HepG2 (cell line): ENCODE measurements at regions not wholly inside any gene's neighbourhood (a gene's known extent, or its start where the extent isn't known, plus 50 kb on each side); places are given as distances from the start of the nearest gene placed in this dataset.

ENCODE experiments used
- ATAC-seq: fragments of 200-7000 bp; cut with Tn5 transposase; 3 replicates; pipeline ENCODE4 v1.9.1; 2020; ENCODE audit warnings: mild to moderate bottlenecking, moderate library complexity
- BruUV-seq: library from RNA; stranded (reverse); fragments of 400-500 nt; replicated peaks from 2 replicates; lab custom pipeline; 2021; lab: Mats Ljungman, UMichigan
- CTCF ChIA-PET: fragments of 300-600 bp; formaldehyde crosslinking; extraction: SDS; loops from one replicate; lab custom pipeline; 2021; ENCODE audit warnings: low total read pairs, inconsistent platforms, low intra/inter-chr PET ratio; lab: Yijun Ruan, JAX
- POLR2A ChIA-PET: fragments of 350-600 bp; sonication (Branson Sonifier 250); formaldehyde crosslinking; loops from one replicate; lab custom pipeline; 2020; ENCODE audit warnings: antibody characterized with exemption, inconsistent platforms; lab: Yijun Ruan, JAX
- DNase-seq: peaks from one replicate; pipeline ENCODE4 v3.0.0-alpha.2; 2015; ENCODE audit warnings: low spot score
- FAIRE-seq: peaks from 3 replicates; lab custom pipeline; 2011; peaks lifted over from hg19 to GRCh38; lab: Jason Lieb, UNC
- H2AFZ ChIP-seq: one replicate; pipeline ENCODE4 v1.6.1; 2011; ENCODE audit warnings: low read length, inconsistent platforms
- H3K27ac ChIP-seq: fragments of 300-600 bp; 3 replicates; pipeline ENCODE4 v1.8.0; 2011; ENCODE audit warnings: mixed run types, mild to moderate bottlenecking, mixed read lengths, low read length, inconsistent platforms; ENCODE audit not compliant: insufficient read depth; ENCODE audit errors: extremely low read length
- H3K27me3 ChIP-seq, 2 experiments: fragments of 200-600 bp in 1 of 2; 2 replicates in 1 of 2; 3 replicates in 1 of 2; pipeline versions ENCODE4 v1.6.0 to v1.8.0; 2011; ENCODE audit warnings: low read length in 2 of 2, mild to moderate bottlenecking in 2 of 2, moderate library complexity in 2 of 2, inconsistent platforms in 1 of 2; ENCODE audit not compliant: insufficient read depth in 2 of 2, control insufficient read depth in 1 of 2
- H3K36me3 ChIP-seq, 2 experiments: fragments of 200-600 bp in 1 of 2; replicated peaks in 1 of 2; 2 replicates in 1 of 2; 3 replicates in 1 of 2; pipeline versions ENCODE4 v1.5.1 to v1.8.0; 2011; ENCODE audit warnings: low read length in 2 of 2, inconsistent platforms in 1 of 2; ENCODE audit not compliant: insufficient read depth in 2 of 2, control insufficient read depth in 1 of 2
- H3K4me1 ChIP-seq: 2 replicates; pipeline ENCODE4 v1.5.1; 2012; ENCODE audit warnings: low read length, inconsistent platforms; ENCODE audit not compliant: insufficient read depth
- H3K4me2 ChIP-seq: 2 replicates; pipeline ENCODE4 v1.6.0; 2011; ENCODE audit warnings: low read depth, low read length, inconsistent platforms
- H3K4me3 ChIP-seq, 3 experiments: fragments of 200-600 bp in 1 of 3; sonication (generic), shearing (Covaris generic) in 1 of 3; replicated peaks in 1 of 3; 2 replicates each; pipeline ENCODE4 v1.5.1; 2011 to 2016; ENCODE audit warnings: low read length in 3 of 3, inconsistent platforms in 2 of 3, low read depth in 2 of 3, mild to moderate bottlenecking in 2 of 3, control low read depth in 1 of 3, mixed read lengths in 1 of 3; ENCODE audit not compliant: insufficient read depth in 1 of 3
- H3K79me2 ChIP-seq: one replicate; pipeline ENCODE4 v1.6.1; 2011; ENCODE audit warnings: low read length, inconsistent platforms; ENCODE audit not compliant: insufficient read depth
- H3K9ac ChIP-seq: 2 replicates; pipeline ENCODE4 v1.6.0; 2011; ENCODE audit warnings: mild to moderate bottlenecking, low read depth, low read length, inconsistent platforms; ENCODE audit not compliant: insufficient read depth
- H3K9me3 ChIP-seq: 2 replicates; pipeline ENCODE4 v1.5.1; 2012; ENCODE audit warnings: mild to moderate bottlenecking, low read length
- H4K20me1 ChIP-seq: 2 replicates; pipeline ENCODE4 v1.6.0; 2011; ENCODE audit warnings: inconsistent platforms, mild to moderate bottlenecking, low read length, moderate library complexity; ENCODE audit not compliant: insufficient read depth
- ARID5B ChIP-seq: IDR thresholded peaks from 2 replicates; pipeline ENCODE4 v1.4.0; 2020; ENCODE audit warnings: mild to moderate bottlenecking, missing genetic modification reagents
- CREM ChIP-seq, 2 experiments: sonication (generic) in 1 of 2; formaldehyde crosslinking in 1 of 2; IDR thresholded peaks; 2 replicates each; pipeline versions ENCODE4 v1.4.0 to v1.6.1; 2016 to 2020; ENCODE audit warnings: antibody characterized with exemption in 1 of 2, mild to moderate bottlenecking in 1 of 2, missing genetic modification reagents in 1 of 2
- EP300 ChIP-seq, 3 experiments: sonication (generic) in 1 of 3; formaldehyde crosslinking in 1 of 3; IDR thresholded peaks; 2 replicates each; pipeline versions ENCODE4 v1.5.1 to v1.6.1; 2011 to 2020; ENCODE audit warnings: low read depth in 2 of 3, low read length in 2 of 3, borderline replicate concordance in 1 of 3, improper control_type of control experiment in 1 of 3, mild to moderate bottlenecking in 1 of 3, missing genetic modification reagents in 1 of 3, moderate library complexity in 1 of 3
- HDAC6 ChIP-seq: fragments of 200-600 bp; sonication (generic); IDR thresholded peaks from 2 replicates; pipeline ENCODE4 v1.7.0; 2017; ENCODE audit warnings: mild to moderate bottlenecking, antibody characterized with exemption, low read length, low read depth
- NCOA2 ChIP-seq: sonication (generic); formaldehyde crosslinking; IDR thresholded peaks from 2 replicates; pipeline ENCODE4 v1.8.0; 2022; ENCODE audit warnings: inconsistent platforms
- NR2F6 ChIP-seq, 2 experiments: IDR thresholded peaks; 2 replicates each; pipeline ENCODE4 v1.6.1; 2016; ENCODE audit warnings: antibody characterized with exemption in 1 of 2, mild to moderate bottlenecking in 1 of 2
- PATZ1 ChIP-seq: sonication (generic); formaldehyde crosslinking; IDR thresholded peaks from 2 replicates; pipeline ENCODE4 v1.4.0; 2020; ENCODE audit warnings: missing genetic modification reagents
- POLR2A ChIP-seq, 2 experiments: IDR thresholded peaks; 2 replicates each; pipeline ENCODE4 v1.6.1; 2011; ENCODE audit warnings: low read depth in 2 of 2, low read length in 2 of 2, mild to moderate bottlenecking in 1 of 2, moderate library complexity in 1 of 2; ENCODE audit not compliant: insufficient read depth in 1 of 2
- SMARCC2 ChIP-seq: fragments of 450-650 bp; IDR thresholded peaks from 2 replicates; pipeline ENCODE4 v1.6.1; 2017; ENCODE audit warnings: antibody characterized with exemption, mild to moderate bottlenecking
- SOX13 ChIP-seq, 3 experiments: fragments of 450-650 bp in 1 of 3; sonication (generic) in 1 of 3; formaldehyde crosslinking in 1 of 3; IDR thresholded peaks in 2 of 3; conservative IDR thresholded peaks in 1 of 3; 2 replicates each; pipeline versions ENCODE4 v1.5.0 to v1.6.1; 2016 to 2020; ENCODE audit warnings: antibody characterized with exemption in 1 of 3, mild to moderate bottlenecking in 1 of 3, missing compliant biosample characterization in 1 of 3, missing genetic modification reagents in 1 of 3, moderate library complexity in 1 of 3
- SOX5 ChIP-seq: IDR thresholded peaks from 2 replicates; pipeline ENCODE4 v1.6.1; 2016; ENCODE audit warnings: borderline replicate concordance
- TCF7 ChIP-seq: sonication (generic); IDR thresholded peaks from 2 replicates; pipeline ENCODE4 v1.6.1; 2016; ENCODE audit warnings: antibody characterized with exemption, low read depth
- TOPORS ChIP-seq: sonication (generic); formaldehyde crosslinking; IDR thresholded peaks from 2 replicates; pipeline ENCODE4 v1.8.0; 2023; ENCODE audit warnings: mild to moderate bottlenecking, missing genetic modification reagents
- ZBTB3 ChIP-seq: sonication (generic); formaldehyde crosslinking; IDR thresholded peaks from 2 replicates; pipeline ENCODE4 v1.4.0; 2020; ENCODE audit warnings: low read depth, mild to moderate bottlenecking, moderate library complexity, missing genetic modification reagents, borderline replicate concordance
- ZKSCAN8 ChIP-seq: IDR thresholded peaks from 2 replicates; pipeline ENCODE4 v1.6.1; 2016; ENCODE audit warnings: borderline replicate concordance, missing genetic modification reagents, missing compliant biosample characterization
- ZNF24 ChIP-seq: fragments of 450-650 bp; IDR thresholded peaks from 2 replicates; pipeline ENCODE4 v1.6.1; 2017; ENCODE audit warnings: antibody characterized with exemption, mild to moderate bottlenecking
- ZNF326 ChIP-seq: sonication (generic); formaldehyde crosslinking; IDR thresholded peaks from 2 replicates; pipeline ENCODE4 v1.4.0; 2020; ENCODE audit warnings: missing genetic modification reagents, borderline replicate concordance
- WGBS: methylation state at CpG from one replicate; pipeline ENCODE4 v1.1.6; 2017; ENCODE audit warnings: low lambda C conversion rate; 5-methylcytosine and 5-hydroxymethylcytosine counted together
- in situ Hi-C: cut with HindIII; loops from 2 replicates; pipeline ENCODE4 v1.10.0; 2017; ENCODE audit warnings: low pct_unique_long_range_greater_than_20kb; ENCODE audit not compliant: extremely low pct_ligation_motif_present
- intact Hi-C: fragments of 100-400 bp; cut with micrococcal nuclease; formaldehyde crosslinking; loops from one replicate; pipeline ENCODE4 v1.10.0; 2022; ENCODE audit not compliant: unreplicated experiment

GRCh38 chr12:93292731-93293566 lies 84.8 kb upstream of the NUDT4 start:
- peak overlapping the region in 2 of 3 experiments; percentile 15 to 32; a peak in 2 of 6 replicates for H3K4me3 ChIP-seq
- intact Hi-C loops, result no loop called here
- ChIA-PET POLR2A (no interaction called here), CTCF (no interaction called here)
- DNase-seq, result peak; percentile 81
- H3K9ac ChIP-seq, result no peak overlapping the region
- peak; percentile 91 for ATAC-seq
- H3K4me1 ChIP-seq, result peaks cover 59% of the 10 kb centered on the region
- no peak overlapping the region for H2AFZ ChIP-seq
- peak overlapping the region; percentile 46 for H3K4me2 ChIP-seq
- no peaks in the 10 kb centered on the region for H3K79me2 ChIP-seq
- 16% methylated on average over 5 of the region's 6 CpGs for WGBS
- peak; percentile 26 for FAIRE-seq
- no peaks in the 10 kb centered on the region for H3K9me3 ChIP-seq
- H3K27ac ChIP-seq, result peak overlapping the region; percentile 12
- BruUV-seq, result no TSS peak
- no peaks in the 10 kb centered on the region for H3K27me3 ChIP-seq
- in situ Hi-C loops, result no loop called here
- no peaks in the 10 kb centered on the region for H3K36me3 ChIP-seq
- no peaks in the 10 kb centered on the region for H4K20me1 ChIP-seq
- TF ChIP-seq TCF7 (peak; percentile 55; the same call in 1 of the 2 replicates), TOPORS (no peak), HDAC6 (no peak), ZKSCAN8 (CRISPR knock-in tag) (no peak), NR2F6 (IDR thresholded peaks at IDR 0.05) (peak; percentile 19; the same call in 1 of the 2 replicates), NR2F6 (CRISPR knock-in tag; IDR thresholded peaks at IDR 0.05) (no peak), SOX13 (IDR thresholded peaks at IDR 0.05) (no peak), SOX13 (CRISPR knock-in tag; conservative IDR thresholded peaks at IDR 0.05 in 1 of 2, IDR thresholded peaks at IDR 0.05 in 1 of 2) (peak in 1 of 2 experiments; percentile 28; a peak in 2 of 4 replicates), SOX5 (CRISPR knock-in tag) (0 out of 2 replicates have a peak, but pooled peaks have one; percentile 19), EP300 (IDR thresholded peaks at IDR 0.05; ENCODE audit: low read depth in 2 of 2, low read length in 2 of 2) (peak in 1 of 2 experiments; percentile 68; a peak in 2 of 4 replicates), EP300 (CRISPR knock-in tag; IDR thresholded peaks at IDR 0.05; ENCODE audit: borderline replicate concordance) (no peak), NCOA2 (CRISPR knock-in tag) (peak; percentile 48; the same call in 1 of the 2 replicates), SMARCC2 (no peak), ZNF326 (CRISPR knock-in tag) (no peak), ZNF24 (peak; percentile 87), CREM (IDR thresholded peaks at IDR 0.05) (peak; percentile 28; the same call in 1 of the 2 replicates), CREM (CRISPR knock-in tag; IDR thresholded peaks at IDR 0.05) (no peak), ZBTB3 (CRISPR knock-in tag) (no peak), POLR2A (IDR thresholded peaks at IDR 0.05; ENCODE audit: insufficient read depth in 1 of 2, low read depth in 2 of 2, low read length in 2 of 2) (no peak), PATZ1 (peak; percentile 29; the same call in 1 of the 2 replicates), ARID5B (peak; percentile 54)
